GM12864 (cell line): ENCODE measurements at regions not wholly inside any gene's neighbourhood (a gene's known extent, or its start where the extent isn't known, plus 50 kb on each side); places are given as distances from the start of the nearest gene placed in this dataset.

ENCODE experiments used
- DNase-seq: peaks from one replicate; pipeline ENCODE4 v3.0.0-alpha.2; 2011; ENCODE audit warnings: low read depth
- H3K4me3 ChIP-seq: 2 replicates; pipeline ENCODE4 v1.5.1; 2011; ENCODE audit warnings: mild to moderate bottlenecking, low read depth, low read length, control low read depth
- CTCF ChIP-seq: IDR thresholded peaks from 2 replicates; pipeline ENCODE4 v1.5.1; 2011; ENCODE audit warnings: low read depth, mild to moderate bottlenecking, moderate library complexity, low read length, control low read depth, inconsistent platforms; ENCODE audit errors: missing control alignments

GRCh38 chr15:87713475-87713879 is 543.1 kb downstream of the NTRK3 start:
- TF ChIP-seq CTCF, result no peak
- no peak overlapping the region for H3K4me3 ChIP-seq

GRCh38 chr15:87712211-87712610 is 544.3 kb downstream of the NTRK3 start:
- DNase-seq, result no peak
- no peak for TF ChIP-seq CTCF
- H3K4me3 ChIP-seq, result no peak overlapping the region

More at GRCh38 chr15:87713475-87713879, 543.1 kb downstream of the NTRK3 start:
- no peak for DNase-seq

GRCh38 chr15:87711026-87711425 is 545.5 kb downstream of the NTRK3 start:
- TF ChIP-seq CTCF, result no peak
- H3K4me3 ChIP-seq, result no peak overlapping the region
- DNase-seq, result no peak

GRCh38 chr15:87710406-87710805 is 546.1 kb downstream of the NTRK3 start:
- DNase-seq, result no peak

GRCh38 chr15:87707566-87708130 is 548.9 kb downstream of the NTRK3 start:
- no peak for TF ChIP-seq CTCF
- no peak overlapping the region for H3K4me3 ChIP-seq

More at GRCh38 chr15:87710406-87710805, 546.1 kb downstream of the NTRK3 start:
- TF ChIP-seq CTCF, result no peak
- no peak overlapping the region for H3K4me3 ChIP-seq

DNA sequence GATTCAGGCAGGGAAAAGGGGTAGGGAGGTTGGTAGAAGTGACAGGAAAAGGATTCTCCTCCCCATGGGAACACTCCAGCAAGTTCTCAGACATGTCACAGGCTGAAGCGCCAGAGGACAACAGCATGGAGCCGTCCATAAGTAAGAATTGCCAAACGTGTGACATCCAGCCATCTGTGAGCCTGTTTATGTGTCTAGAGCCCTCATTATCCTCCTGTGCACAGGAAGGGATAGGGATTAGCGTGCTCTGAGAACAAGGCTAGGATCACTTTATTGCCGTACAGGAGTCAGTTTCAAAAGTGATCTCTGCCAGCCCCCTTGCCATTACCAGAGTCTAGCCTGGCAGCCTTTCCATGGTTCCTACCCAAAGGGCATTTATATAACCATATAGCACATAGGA is 549.5 kb downstream of the NTRK3 start:
- H3K4me3 ChIP-seq, result no peak overlapping the region
- no peak for DNase-seq
- TF ChIP-seq CTCF, result no peak

More at GRCh38 chr15:87707566-87708130, 548.9 kb downstream of the NTRK3 start:
- DNase-seq, result no peak

GRCh38 chr15:87706001-87706400 is 550.5 kb downstream of the NTRK3 start:
- H3K4me3 ChIP-seq, result no peak overlapping the region
- no peak for TF ChIP-seq CTCF
- DNase-seq, result no peak
